HG03460 (cell line): ENCODE measurements at regions not wholly inside any gene's neighbourhood (a gene's known extent, or its start where the extent isn't known, plus 50 kb on each side); places are given as distances from the start of the nearest gene placed in this dataset.

ENCODE experiments used
- ATAC-seq: cut with Tn5 transposase; IDR thresholded peaks from one replicate; pipeline ENCODE4 v1.9.1; 2021; ENCODE audit not compliant: unreplicated experiment

DNA sequence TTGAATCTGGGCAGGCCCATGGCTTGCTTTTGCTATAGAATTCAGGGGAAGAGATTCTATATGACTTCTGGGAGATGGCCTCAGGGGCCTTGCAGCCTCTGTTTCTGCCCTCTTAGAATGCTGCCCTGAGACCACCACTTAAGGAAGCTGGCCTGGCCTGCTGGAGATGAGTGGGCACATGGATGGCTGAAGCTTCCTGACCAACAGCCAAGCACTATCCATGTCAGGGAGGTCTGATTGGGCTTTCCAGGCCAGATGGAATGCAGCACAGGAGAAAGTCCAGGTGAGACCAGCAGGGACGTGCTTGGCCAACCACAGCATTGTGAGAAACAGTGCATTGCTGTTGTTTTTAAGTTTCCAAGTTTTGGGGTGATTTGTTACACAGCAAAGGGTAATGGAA, 308.1 kb downstream of the PTPRU start:
- no peak for ATAC-seq

DNA sequence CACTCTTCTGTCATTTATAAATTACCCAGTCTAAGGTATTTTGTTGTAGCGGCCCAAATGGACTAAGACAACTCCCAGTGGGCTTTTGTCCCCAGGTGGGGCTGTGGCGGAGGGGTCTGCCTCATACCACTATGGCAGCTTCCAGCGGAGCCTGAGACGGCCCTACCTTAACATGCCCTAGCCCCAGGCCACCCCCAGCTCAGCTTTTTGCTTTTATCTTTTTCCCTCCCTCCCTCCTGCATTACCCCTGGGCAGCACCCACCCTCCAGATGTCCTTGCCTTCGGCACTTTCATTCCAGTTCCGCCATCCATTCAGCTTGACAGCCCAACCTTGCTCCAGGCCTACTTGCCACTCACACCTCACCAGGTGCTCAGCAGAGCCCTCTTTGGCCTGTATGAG, 307.3 kb downstream of the PTPRU start:
- ATAC-seq = no peak

DNA sequence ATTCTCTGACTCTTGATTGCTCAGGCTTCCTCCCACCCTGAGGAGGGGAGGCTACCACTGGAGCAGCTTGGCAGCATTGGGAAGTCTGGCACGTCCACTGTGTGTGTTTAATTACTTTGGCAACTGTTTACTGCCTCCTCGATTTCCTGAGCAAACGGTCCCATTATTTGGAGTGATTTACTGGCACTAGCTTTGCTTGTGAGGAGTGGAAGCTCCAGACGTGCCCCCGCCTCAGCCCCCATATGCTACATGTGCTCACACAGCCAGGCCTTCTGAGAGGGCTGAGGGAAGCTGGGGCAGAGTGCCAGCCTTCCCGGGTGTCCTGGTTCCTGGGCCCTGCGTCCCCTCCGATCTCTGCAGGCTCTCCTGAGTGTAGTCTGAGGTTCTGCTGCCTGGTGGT, 306.2 kb downstream of the PTPRU start:
- no peak for ATAC-seq

DNA sequence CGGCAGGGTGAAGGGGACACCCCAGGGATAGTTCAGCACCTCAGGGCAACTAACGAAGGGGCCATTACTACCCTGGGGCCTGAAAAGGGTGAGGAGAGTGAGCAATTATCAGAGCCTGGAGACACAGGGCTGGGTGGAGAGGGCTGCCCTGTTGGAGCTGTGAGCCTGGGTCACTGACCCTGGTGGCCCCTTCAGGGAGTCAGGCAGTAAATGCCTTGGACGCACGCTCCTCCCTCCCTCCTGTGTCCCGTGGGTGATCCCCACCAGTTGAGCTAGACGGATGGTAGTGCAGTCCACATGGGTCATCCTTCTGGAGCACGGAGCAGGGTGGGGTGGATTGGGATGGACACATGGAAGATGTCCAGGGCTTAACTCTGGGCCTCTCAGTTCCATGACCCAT, 305.3 kb downstream of the PTPRU start:
- no peak for ATAC-seq

DNA sequence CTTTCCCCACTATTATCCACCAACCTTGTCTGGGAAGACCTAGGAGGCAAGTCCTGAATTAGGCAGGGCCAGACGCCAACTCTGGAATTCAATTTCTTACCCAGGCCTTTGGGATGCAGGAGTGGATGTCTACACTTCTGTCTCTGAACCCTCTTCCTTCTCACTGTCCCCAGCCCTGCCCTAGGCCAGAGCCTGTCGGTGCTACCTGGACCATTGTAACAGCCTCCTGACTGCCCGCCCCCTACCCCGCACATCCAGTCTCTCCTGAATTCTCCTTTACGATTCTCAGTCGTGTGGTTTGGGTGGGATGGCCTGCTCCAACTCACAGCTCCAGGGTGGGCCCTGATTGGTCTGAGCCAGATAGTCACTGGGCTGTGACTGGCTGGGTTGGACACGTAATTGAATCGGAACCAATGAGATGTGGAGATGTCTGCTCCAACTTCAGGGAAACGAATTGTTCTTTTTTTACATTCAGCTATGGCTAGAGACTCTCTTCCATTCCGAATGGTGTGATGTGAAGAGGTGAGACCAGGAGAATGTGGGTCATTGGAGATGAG, 304.6 kb downstream of the PTPRU start:
- ATAC-seq = no peak

DNA sequence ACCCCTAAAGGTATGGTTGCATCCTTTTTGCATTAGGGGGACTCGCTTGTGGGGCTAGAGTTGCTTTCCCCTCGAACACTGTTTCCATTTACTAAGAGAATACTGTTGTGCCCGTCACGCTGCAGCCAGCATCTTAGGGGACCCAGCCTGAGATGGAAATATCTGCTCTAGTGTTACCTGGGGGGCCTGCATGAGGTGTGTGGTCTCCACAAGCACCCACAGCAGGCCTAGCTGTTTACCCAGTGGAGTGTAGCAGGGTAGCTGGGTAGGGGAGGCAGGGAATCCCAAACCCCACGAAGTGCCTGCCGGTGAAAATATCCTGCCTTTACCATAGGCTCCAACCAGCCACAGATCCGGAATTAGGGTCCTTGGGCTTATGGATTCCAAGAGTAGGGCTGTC, 303.6 kb downstream of the PTPRU start:
- no peak for ATAC-seq

DNA sequence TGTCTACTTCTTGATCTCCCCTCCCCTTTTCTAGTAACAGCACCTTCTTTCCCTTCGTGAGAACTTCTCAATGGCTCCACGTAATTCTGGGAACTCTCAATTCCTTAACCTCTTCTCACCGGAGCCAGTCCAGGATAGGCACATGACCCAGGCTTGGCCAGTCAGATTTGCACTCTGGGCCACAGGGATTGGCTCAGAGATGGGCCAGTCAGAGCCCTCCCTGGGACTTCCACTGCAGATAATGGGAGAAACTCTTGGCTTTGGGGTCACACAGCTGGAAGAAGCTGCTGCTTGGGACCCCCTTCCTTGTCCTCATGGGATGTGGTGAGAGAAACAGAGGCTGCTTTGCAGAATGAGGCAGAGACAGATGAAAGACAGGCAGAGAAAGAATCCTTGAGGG, 302.3 kb downstream of the PTPRU start:
- ATAC-seq = no peak

DNA sequence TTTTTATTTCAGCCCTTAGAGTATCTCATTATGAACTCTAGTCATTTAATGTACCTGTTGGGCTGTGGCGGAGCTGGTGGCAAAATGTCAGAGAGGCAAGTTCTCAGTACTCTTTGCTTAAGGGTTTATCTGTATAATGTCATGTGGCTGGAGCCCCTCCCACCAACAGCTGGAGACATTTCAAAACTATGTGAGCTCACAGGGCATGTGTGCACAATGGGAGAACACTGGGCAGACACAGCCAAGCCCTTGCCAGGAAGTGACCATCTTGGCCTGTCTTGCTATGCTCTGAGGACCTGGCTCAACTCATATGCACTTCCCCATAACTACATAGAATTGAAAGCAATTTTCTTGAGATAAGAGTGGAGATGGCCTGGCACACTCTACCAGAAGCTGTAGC, 296.4 kb downstream of the PTPRU start:
- no peak for ATAC-seq

DNA sequence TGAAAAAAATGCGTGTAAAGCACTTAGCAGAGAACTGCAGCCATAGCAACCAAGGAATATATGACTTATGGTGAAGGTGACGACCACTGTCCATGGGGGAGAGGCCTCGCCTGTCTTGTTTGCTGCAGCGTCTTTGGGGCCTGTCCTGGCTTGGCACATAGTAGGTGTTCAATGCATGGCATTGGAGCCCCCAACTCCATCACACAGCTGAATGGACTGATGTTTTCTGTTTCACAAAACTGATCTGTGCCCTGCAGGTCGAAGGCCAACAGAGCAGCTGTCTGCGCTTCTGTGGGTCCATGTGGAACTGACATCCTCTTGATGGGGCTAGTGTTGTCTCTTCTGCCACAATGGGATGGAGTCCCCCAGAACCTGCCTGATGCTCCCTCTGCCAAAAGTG, 296.0 kb downstream of the PTPRU start:
- no peak for ATAC-seq

DNA sequence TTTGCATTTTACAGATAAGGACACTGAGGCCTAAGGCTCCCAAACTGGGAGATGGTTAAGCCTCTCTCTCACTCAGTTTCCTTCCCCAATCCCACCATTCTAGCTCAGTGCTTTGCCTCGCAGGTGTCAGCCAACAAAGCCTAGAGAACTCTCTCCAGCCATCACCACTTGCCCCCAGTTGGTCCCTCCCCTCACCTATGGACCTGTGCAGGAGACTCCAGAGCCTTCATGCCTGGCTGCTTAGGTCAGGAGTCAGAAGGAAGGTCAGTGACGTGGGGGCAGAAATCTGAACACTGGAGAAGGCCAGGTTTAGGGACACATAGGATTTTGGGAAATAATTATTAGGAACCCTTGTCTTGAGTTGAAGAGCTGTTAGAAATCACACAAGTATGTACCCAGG, 295.3 kb downstream of the PTPRU start:
- ATAC-seq = no peak

DNA sequence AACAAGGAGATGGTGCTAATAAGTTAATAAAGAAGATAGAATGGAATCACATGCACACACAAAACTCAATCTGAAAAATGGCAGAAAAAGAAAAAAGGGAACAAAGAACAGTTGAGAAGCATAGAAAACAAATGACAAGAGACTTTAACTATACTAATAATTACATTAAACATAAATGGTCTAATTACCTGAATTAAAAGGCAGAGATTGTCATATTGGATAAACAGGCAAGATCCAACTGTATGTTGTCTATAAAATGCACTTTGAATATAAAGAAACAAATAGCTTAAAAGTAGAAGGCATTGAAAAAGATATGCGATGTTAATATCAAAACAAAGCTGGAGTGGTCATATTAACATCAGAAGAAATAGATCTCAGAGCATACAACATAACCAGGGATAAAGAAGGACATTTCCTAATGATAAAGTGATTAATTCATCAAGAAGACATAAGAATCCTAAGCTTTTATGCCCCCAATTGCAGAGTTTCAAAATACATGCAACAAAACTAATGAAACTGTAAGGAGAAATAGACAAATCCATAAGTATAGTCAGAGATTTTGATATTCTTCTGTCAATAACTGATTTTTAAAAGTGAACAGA, 293.5 kb downstream of the PTPRU start:
- no peak for ATAC-seq

DNA sequence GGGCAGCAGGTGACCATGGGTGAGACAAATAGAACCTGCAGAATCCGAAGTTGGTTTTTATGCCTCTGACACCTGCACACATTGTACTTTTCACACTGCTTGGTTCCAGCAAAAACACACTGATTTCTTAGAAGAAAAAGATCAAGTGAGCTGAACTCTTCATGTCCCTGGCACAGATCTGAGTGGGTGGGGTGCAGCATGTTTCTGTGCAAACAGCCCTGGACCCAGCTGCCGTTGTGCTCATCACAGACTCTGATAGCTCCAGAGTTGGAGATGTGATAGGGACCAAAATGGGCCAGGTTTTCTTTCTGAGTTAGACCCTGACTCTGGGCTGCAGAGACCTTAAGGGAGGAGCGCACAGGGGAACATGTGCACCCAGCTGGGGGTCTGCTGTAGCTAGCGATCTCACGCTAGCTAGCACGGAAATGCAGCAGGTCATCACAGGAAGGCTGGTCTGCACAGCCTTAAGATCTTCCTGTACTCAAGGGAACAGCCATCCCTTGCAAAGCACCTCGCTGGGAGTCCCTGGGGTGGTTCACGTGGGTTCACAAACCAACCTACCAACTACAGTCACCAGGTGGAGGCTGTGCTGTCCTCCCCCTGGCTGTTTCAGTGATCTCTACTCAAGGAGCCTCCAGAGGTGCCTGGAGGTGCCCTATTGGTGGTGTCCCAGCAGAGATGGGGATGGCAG, 291.1 kb downstream of the PTPRU start:
- ATAC-seq = no peak

DNA sequence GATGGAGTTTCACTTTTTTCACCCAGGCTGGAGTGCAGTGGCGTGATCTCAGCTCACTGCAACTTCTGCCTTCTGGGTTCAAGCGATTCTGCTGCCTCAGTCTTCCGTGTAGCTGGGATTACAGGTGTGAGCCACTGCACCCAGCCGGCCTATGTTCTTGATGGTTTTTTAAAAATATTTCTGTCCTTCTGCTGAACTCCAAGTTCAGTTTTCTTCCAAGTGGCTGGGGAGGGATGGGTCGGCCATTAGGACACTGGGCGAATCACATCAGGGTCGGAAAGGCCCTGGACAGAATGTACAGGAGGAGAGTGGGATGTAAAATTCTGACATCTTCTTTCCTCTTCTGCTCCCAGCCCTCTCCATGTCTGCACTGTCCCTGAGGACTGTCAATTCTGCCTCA, 289.6 kb downstream of the PTPRU start:
- ATAC-seq = no peak

DNA sequence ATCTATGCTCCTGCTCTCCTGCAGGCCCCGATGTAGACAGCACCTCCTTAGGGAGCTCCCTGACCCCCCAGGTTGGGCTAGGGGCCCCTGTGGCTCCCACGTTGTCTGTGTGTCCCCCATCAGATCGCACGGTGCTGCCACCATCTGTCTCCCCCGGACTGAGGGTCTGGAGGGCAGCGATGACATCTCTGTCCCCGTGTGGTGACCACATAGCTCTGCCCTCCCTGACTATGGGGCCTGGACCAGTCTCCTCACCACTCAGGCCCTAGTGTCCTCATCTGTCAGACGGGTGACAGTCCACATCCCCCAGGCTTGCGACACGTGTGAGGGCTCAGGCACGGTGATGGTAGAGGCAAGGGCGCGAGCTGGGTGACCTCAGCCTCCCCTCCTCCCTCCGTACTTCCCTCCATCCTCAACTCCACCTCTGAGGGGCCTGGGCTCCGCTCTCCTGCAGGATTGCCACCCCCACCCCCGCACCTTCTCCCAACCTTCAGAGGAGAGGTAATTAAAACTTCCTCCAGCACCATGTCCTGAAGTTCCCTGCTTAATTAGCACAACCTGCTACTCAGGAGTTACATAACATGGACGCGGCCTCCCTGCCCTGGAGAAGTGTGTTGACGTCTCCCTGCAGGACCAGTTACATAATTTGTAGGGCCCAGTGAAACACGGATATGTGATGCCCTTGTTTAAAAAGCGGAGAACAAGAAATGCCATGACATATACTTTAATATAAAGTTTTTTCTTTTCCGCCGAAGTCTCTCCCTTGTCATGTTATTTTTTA, 288.2 kb downstream of the PTPRU start:
- no peak for ATAC-seq

DNA sequence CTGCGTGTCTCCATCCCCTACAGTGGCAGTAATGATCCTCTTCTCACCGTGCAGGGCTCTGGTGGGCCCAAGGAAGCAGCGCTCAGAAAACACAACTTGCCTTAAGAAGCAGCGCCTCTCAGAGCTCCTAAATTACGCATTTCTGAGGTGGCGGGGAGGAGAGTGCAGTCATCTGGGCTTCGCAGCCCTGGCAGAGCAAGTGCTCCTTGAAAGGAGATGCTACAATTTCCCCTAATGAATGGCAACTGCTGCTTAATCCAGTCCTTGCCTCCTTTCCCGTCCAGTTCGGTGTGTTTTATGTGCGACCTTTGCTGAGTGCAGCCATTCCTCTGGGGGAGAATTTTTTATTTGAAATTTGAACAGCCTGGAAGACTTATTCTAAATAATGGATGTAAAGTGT, 287.3 kb downstream of the PTPRU start:
- ATAC-seq = no peak

DNA sequence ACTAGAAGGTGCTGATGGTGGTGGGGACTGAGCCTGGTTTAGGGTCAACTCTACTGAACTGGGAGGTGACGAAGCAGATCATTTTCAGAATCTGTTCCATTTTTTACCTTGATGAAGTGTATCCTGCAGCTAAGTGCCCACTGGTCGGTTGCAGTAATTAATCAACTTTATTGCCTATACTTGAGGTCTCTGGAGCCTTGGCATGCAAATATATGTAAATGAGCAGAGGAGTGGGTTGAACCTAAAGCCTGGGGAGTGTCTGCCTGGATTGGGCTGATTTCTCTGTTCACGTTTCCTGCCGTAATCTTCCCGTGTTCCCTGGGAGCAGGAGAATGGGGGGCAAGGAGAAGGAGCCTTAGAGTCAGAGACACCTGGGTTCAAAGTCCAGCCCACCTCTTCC, 286.8 kb downstream of the PTPRU start:
- no peak for ATAC-seq

DNA sequence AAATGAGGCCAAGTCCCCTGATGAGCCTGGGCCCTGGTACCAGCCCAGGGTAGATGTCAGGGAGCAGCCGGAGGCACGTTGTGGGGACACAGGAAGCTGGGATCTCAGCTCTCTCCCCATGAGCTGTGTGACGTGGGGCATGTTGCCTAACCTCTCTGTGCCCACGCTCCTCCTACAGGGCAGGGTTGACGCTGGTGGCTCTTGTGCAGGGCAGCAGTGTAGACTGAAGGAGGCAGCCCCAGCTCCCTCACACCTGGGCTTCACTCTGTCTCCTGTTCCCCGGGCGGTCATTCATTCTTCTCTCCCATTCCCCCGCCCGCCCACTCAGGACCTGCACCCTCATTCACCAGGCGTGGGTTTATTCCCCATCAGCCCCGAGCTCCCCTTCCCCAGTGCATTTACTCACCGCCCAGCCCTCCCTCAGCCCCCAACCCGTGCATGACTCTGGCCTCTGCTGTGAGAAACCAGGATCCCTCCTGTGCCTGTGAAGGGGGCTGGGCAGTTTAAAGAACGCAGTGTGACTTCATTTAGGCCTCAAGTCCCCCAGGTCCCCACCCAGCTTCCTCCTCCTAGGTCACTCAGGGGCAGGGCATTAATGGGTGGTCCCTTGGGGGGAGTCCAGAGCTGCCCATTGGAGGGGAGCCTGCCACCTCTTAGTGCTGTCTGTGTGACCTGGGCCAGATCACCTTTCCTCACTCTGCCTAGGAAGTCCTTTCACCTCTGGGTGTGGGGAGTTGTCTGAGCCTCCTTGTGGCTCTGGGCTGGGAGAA, 285.7 kb downstream of the PTPRU start:
- ATAC-seq = no peak

DNA sequence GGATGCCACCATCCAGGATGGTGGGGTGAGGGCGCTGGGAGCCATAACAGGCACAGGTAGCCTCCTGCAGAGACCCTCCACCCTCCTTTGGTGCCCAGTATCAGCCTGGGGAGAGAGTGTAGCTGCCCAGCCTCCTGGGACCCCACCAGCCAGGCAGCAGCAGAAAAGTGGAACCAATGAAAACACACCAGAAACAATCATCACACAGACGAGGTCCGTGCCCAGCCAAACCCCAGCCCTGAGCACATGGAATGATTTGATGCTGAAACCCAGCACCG, 285.1 kb downstream of the PTPRU start:
- ATAC-seq = no peak

DNA sequence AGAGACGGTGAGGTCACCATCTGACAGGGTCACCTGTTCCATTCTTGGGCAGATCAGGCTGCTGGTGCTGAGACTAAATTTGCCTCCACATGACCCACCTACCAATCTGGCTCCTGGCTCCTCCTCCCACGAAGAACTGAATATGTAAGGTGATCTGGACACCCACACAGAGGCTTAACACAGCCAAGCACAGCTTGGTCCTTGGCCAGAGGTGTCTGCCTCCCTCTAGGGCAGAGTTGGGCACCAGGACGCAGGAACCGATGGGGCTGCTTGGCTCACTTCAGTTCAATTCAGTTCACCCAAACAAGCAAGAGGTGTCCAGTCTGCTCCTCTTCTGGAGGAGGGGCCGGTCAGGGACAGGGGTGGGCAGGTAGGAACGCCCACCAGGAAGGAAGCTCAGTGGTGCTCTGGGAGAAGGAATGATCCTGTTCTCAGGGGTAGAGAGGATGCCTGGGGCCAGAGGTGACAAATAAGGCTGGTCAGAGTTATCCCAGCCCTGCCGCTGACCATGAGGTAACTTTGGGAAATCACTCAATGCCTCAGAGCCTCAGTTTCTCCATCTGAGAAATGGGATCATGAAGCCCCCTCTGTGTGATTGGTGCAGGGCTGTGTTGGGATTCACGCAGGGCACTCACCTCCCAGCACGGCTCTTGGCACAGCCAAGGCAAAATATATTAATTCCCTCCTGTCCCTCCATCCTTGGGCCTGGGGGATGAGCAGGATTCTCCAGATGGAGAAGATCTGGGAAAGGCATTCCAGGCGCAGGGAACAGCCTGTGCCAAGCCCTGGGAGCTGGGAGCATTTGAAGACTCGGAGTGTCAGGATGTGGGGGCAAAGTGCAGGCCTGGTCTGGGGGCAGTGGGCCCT, 284.5 kb downstream of the PTPRU start:
- ATAC-seq = no peak

DNA sequence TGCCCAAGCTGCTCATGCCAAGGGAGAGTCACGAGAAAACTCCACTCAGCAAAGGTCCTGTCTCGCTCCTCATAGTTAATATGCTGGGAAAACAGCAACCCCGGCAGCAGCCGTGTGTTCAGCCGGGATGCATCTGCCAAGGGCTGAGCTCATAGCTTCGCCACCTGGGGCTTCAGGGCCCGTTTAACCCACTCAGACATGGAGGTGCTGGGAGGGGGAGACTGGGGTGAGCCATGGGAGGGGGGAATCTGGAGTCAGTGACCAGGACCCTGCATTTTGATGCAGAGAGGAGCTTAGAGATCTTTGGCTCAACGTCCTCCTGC, 283.4 kb downstream of the PTPRU start:
- no peak for ATAC-seq
